Testis (tissue), 2 donors: ENCODE measurements at regions not wholly inside any gene's neighbourhood (a gene's known extent, or its start where the extent isn't known, plus 50 kb on each side); places are given as distances from the start of the nearest gene placed in this dataset.
A peak's percentile ranks its signal among the peaks of the same experiment; 100 is the strongest.

Experiments used
- DNase-seq: peaks from one replicate; pipeline ENCODE4 v3.0.0-alpha.2; 2019
- H3K27ac ChIP-seq, 2 donors: fragments of 200-600 bp; sonication (generic); one replicate each; pipeline ENCODE4 v1.5.1; 2019
- H3K27me3 ChIP-seq: fragments of 200-600 bp; sonication (generic); one replicate; pipeline ENCODE4 v1.5.1; 2019
- H3K36me3 ChIP-seq: fragments of 200-600 bp; sonication (generic); one replicate; pipeline ENCODE4 v1.5.1; 2017; ENCODE audit warnings: low read depth; ENCODE audit errors: missing control alignments
- H3K4me1 ChIP-seq: fragments of 200-600 bp; sonication (generic); one replicate; pipeline ENCODE4 v1.5.1; 2019
- H3K4me3 ChIP-seq, 2 donors: fragments of 200-600 bp; sonication (generic); one replicate each; pipeline ENCODE4 v1.5.1; 2017 to 2019
- H3K9me3 ChIP-seq: fragments of 200-600 bp; sonication (generic); one replicate; pipeline ENCODE4 v1.5.1; 2017
- POLR2A ChIP-seq: fragments of 450-650 bp; IDR thresholded peaks from one replicate; pipeline ENCODE4 v1.6.1; 2017; ENCODE audit warnings: antibody characterized with exemption, mild to moderate bottlenecking, moderate library complexity
- WGBS, 2 donors: methylation state at CpG; one replicate each; pipeline ENCODE4 v1.1.5; 2018; 5-methylcytosine and 5-hydroxymethylcytosine counted together
- intact Hi-C: fragments of 100-400 bp; cut with DNase I; formaldehyde crosslinking; loops from one replicate; pipeline ENCODE4 v1.15.1; 2023; ENCODE audit warnings: low total_unique reads
- TF ChIP-seq, protein P1 (sequence below), 3 experiments: fragments of 450-650 bp in 2 of 3; fragments of 200-600 bp in 1 of 3; sonication (generic) in 1 of 3; IDR thresholded peaks; one replicate each; pipeline ENCODE4 v1.5.1; 2016 to 2019; ENCODE audit warnings: antibody characterized with exemption in 3 of 3, mild to moderate bottlenecking in 2 of 3, moderate library complexity in 1 of 3

DNA sequence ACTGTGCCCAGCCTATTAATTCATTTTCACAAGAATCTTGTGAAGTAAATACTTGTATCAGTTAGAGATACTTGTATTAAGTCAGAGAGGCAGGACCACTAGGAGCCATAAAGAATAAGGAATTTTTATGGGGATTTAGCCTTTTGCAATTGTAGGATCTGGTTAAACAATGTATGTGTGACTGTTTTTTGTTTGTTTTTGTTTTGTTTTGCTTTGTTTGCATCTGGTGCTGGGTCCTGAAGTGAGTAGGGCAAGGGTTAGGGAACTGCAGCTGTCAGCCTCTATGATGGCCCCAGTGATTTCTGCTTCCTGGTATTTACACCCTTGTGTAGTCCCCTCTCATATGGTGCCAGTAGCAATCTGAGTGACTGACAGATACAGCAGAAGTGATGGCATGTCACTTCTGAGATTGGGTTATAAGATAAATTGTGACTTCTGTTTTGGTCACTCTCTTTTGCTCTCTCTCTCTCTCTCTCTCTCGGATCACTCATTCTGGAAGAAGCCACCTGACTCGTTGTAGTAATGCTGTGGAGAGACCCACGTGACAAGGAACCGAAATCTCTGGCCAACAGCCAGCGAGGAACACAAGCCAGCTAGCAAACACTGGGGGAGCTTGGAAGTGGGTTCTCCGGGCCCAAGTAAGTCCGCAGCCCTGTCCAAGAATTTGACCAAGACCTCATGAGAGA lies 96.2 kb upstream of the MARK1 start:
- Histone ChIP-seq H3K27me3 (no peaks in the 10 kb centered on the region), H3K27ac (no peak overlapping the region), H3K4me1 (no peaks in the 10 kb centered on the region), H3K36me3 (no peaks in the 10 kb centered on the region), H3K9me3 (no peaks in the 10 kb centered on the region), H3K4me3 (no peak overlapping the region)
- intact Hi-C loops = no loop called here
- 64 to 76% methylated on average over 6 to 7 of the region's 7 CpGs for WGBS, 2 donors
- DNase-seq = no peak
- TF ChIP-seq, protein P1, sequence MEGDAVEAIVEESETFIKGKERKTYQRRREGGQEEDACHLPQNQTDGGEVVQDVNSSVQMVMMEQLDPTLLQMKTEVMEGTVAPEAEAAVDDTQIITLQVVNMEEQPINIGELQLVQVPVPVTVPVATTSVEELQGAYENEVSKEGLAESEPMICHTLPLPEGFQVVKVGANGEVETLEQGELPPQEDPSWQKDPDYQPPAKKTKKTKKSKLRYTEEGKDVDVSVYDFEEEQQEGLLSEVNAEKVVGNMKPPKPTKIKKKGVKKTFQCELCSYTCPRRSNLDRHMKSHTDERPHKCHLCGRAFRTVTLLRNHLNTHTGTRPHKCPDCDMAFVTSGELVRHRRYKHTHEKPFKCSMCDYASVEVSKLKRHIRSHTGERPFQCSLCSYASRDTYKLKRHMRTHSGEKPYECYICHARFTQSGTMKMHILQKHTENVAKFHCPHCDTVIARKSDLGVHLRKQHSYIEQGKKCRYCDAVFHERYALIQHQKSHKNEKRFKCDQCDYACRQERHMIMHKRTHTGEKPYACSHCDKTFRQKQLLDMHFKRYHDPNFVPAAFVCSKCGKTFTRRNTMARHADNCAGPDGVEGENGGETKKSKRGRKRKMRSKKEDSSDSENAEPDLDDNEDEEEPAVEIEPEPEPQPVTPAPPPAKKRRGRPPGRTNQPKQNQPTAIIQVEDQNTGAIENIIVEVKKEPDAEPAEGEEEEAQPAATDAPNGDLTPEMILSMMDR (IDR thresholded peaks at IDR 0.05) = no peak
- TF ChIP-seq POLR2A = no peak

DNA sequence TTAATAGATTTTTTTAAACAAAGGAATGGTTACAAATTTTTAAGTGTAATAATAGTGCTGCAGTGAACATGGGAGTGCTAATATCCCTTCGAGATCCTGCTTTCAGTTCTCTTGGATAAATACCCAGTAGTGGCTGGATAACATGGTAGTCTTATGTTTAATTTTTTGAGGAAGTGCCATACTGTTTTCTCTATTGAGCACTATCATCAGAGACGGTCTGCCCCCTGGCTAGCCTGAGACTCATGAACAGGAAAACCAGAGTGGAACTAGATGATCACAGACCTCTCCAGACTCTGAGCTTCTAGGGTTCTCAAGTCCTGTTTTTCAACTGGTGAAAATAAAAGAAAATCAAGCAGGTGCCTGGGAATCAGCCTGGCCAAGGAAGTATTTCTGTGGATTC lies 97.3 kb upstream of the MARK1 start:
- no peaks in the 10 kb centered on the region for H3K9me3 ChIP-seq
- intact Hi-C loops = no loop called here
- H3K4me1 ChIP-seq = no peaks in the 10 kb centered on the region
- TF ChIP-seq, protein P1 (IDR thresholded peaks at IDR 0.05) = no peak
- no peak for TF ChIP-seq POLR2A
- H3K27me3 ChIP-seq = no peaks in the 10 kb centered on the region
- no peaks in the 10 kb centered on the region for H3K36me3 ChIP-seq
- no peak for DNase-seq
- no peak overlapping the region for H3K4me3 ChIP-seq
- 0 to 37% methylated on average over 2 of the region's 2 CpGs for WGBS, 2 donors
- no peak overlapping the region for H3K27ac ChIP-seq

DNA sequence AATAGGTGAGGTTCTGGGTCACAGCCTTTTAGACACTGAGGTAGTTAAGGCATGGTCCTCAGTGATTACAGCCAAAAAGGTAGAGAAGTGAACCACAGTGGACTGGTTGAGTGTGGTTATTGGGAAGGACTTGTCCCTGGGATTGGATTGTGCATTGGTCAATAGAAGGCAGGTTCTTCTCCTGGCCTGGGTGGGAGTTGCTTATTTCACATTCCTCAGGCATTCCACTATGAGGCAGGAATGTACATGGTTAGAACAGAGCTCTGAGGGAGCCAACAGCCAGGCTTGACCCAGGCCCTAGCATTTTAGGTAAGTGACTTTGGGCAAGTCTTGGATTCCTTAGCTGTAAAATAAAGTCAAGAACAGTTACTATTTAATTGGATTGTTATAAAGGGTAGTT lies 97.9 kb upstream of the MARK1 start:
- H3K4me3 ChIP-seq = no peak overlapping the region
- no peak for TF ChIP-seq POLR2A
- TF ChIP-seq, protein P1 (IDR thresholded peaks at IDR 0.05) = no peak
- intact Hi-C loops = no loop called here
- no peak overlapping the region for H3K27ac ChIP-seq
- no peaks in the 10 kb centered on the region for H3K4me1 ChIP-seq
- H3K27me3 ChIP-seq = no peaks in the 10 kb centered on the region
- no peaks in the 10 kb centered on the region for H3K36me3 ChIP-seq
- DNase-seq = no peak
- no peaks in the 10 kb centered on the region for H3K9me3 ChIP-seq

DNA sequence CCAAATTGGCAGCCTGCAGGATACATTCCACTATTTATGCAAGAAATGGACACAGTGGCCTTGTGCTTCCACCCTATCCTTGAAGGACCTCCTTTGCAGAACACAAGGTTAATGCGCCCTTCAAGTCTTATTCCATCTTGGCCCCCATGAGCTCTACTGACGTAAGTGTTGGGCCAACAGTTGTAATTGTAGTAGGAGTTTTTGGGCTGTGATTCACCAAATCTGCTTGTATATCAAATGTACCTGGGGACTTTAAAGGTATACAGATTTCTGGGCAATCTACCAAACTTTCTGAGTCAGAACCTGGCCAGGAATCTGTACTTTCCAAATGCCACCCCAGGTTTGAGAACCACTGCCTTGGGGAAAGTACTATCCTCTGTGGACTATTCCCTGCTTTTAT lies 100.9 kb upstream of the MARK1 start:
- DNase-seq = peak; percentile 21
- no peak overlapping the region for H3K4me3 ChIP-seq
- WGBS, 2 donors = 65 to 70% methylated on average over 2 of the region's 2 CpGs
- no peak overlapping the region for H3K27ac ChIP-seq
- TF ChIP-seq, protein P1 (IDR thresholded peaks at IDR 0.05) = no peak
- TF ChIP-seq POLR2A = no peak
- no peaks in the 10 kb centered on the region for H3K9me3 ChIP-seq
- H3K4me1 ChIP-seq = no peaks in the 10 kb centered on the region
- intact Hi-C loops = no loop called here
- no peaks in the 10 kb centered on the region for H3K36me3 ChIP-seq
- H3K27me3 ChIP-seq = no peaks in the 10 kb centered on the region

DNA sequence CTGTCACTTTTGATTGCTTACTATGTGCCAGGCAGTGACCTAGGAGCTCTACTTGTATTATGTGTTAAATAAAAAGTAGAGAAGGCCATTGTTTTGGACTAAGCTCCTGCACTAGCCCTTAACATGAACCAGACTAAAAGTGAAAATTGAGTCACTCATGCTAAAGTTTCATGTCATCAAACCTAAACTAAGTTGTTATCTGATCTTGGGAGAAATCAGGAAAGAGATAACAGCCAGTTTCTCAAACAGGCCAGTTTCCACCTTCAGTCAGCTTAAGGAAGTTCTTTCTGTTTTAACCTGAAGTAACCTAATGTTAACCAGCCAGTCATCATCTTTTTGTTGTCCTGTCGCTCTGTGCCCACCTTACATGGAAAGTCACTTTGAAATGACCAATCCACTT lies 102.1 kb upstream of the MARK1 start:
- 90 to 100% methylated on average over 1 of the region's 1 CpG for WGBS, 2 donors
- TF ChIP-seq, protein P1 (IDR thresholded peaks at IDR 0.05) = no peak
- no peak for TF ChIP-seq POLR2A
- H3K27ac ChIP-seq = no peak overlapping the region
- no peaks in the 10 kb centered on the region for H3K9me3 ChIP-seq
- H3K27me3 ChIP-seq = no peaks in the 10 kb centered on the region
- no peak for DNase-seq
- no peaks in the 10 kb centered on the region for H3K36me3 ChIP-seq
- intact Hi-C loops = no loop called here
- H3K4me3 ChIP-seq = no peak overlapping the region
- H3K4me1 ChIP-seq = no peaks in the 10 kb centered on the region
